GM23248 (cell line): ENCODE measurements at regions not wholly inside any gene's neighbourhood (a gene's known extent, or its start where the extent isn't known, plus 50 kb on each side); places are given as distances from the start of the nearest gene placed in this dataset.

Source experiments
- EZH2 ChIP-seq: fragments of 200-600 bp; sonication (generic); IDR thresholded peaks from 2 replicates; pipeline ENCODE4 v1.6.1; 2018; ENCODE audit warnings: antibody characterized with exemption, mild to moderate bottlenecking; ENCODE audit not compliant: insufficient read depth, poor library complexity, severe bottlenecking
- EZH2phosphoT487 ChIP-seq: fragments of 200-600 bp; sonication (generic); IDR thresholded peaks from 2 replicates; pipeline ENCODE4 v1.6.1; 2018; ENCODE audit warnings: antibody characterized with exemption, moderate library complexity, mild to moderate bottlenecking, low read depth; ENCODE audit not compliant: insufficient read depth

DNA sequence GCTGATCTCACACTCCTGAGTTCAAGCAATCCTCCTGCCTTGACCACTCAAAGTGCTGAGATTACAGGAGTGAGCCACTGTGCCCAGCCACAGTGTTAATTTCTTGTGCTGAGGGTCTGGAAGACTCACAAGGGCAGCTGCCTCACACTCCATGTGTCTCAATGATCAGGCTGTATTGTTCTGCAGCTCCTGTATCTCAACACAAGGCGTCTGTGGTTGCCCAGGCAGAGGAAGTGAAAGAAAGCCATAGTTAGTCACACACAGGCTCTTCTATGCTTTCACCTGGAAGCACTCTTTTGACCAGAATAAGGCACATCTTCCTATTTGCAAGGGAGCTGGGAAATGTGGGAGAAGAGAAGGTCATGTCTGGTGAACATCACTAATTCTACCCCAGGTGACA is 107.3 kb upstream of the ZNF507 start:
- TF ChIP-seq EZH2phosphoT487 (no peak), EZH2 (no peak)
